Loucy (cell line): ENCODE measurements at regions not wholly inside any gene's neighbourhood (a gene's known extent, or its start where the extent isn't known, plus 50 kb on each side); places are given as distances from the start of the nearest gene placed in this dataset.

Source experiments
- H2AFZ ChIP-seq: fragments of 200-600 bp; sonication (generic); 2 replicates; pipeline ENCODE4 v1.6.0; 2016; ENCODE audit warnings: antibody characterized with exemption, mild to moderate bottlenecking, low read length, moderate library complexity
- H3F3A ChIP-seq: fragments of 200-600 bp; 2 replicates; pipeline ENCODE4 v1.6.0; 2016; ENCODE audit warnings: antibody characterized with exemption, low read depth, mild to moderate bottlenecking
- H3K27me3 ChIP-seq: fragments of 200-600 bp; sonication (generic); 2 replicates; pipeline ENCODE4 v1.6.1; 2014; ENCODE audit warnings: low read length, mild to moderate bottlenecking; ENCODE audit not compliant: insufficient read depth, poor library complexity, severe bottlenecking
- H3K36me3 ChIP-seq: fragments of 200-600 bp; sonication (generic); 2 replicates; pipeline ENCODE4 v1.6.1; 2016; ENCODE audit warnings: low read length; ENCODE audit not compliant: insufficient read depth
- H3K4me1 ChIP-seq: fragments of 200-600 bp; sonication (generic); 2 replicates; pipeline ENCODE4 v1.5.1; 2014; ENCODE audit warnings: low read length, mild to moderate bottlenecking; ENCODE audit not compliant: insufficient read depth, poor library complexity, severe bottlenecking
- H3K4me2 ChIP-seq: fragments of 200-600 bp; sonication (generic); 2 replicates; pipeline ENCODE4 v1.6.0; 2014; ENCODE audit warnings: antibody characterized with exemption, low read length, low read depth, mild to moderate bottlenecking; ENCODE audit not compliant: poor library complexity, severe bottlenecking
- H3K4me3 ChIP-seq: fragments of 200-600 bp; sonication (generic); 2 replicates; pipeline ENCODE4 v1.5.1; 2014; ENCODE audit warnings: low read length, mild to moderate bottlenecking, mixed read lengths; ENCODE audit not compliant: poor library complexity, severe bottlenecking
- H3K79me2 ChIP-seq: fragments of 200-600 bp; sonication (generic); 2 replicates; pipeline ENCODE4 v1.6.1; 2014; ENCODE audit warnings: low read length; ENCODE audit not compliant: insufficient read depth
- H3K9ac ChIP-seq: fragments of 200-600 bp; sonication (generic); 2 replicates; pipeline ENCODE4 v1.6.0; 2014; ENCODE audit warnings: mild to moderate bottlenecking, low read depth, low read length, moderate library complexity; ENCODE audit not compliant: poor library complexity, severe bottlenecking
- H3K9me2 ChIP-seq: fragments of 200-600 bp; sonication (generic); replicated peaks from 2 replicates; pipeline ENCODE4 v1.6.1; 2016; ENCODE audit warnings: low read depth, low read length, mixed read lengths
- H3K9me3 ChIP-seq: fragments of 200-600 bp; sonication (generic); 2 replicates; pipeline ENCODE4 v1.6.1; 2014; ENCODE audit warnings: mild to moderate bottlenecking, antibody characterized with exemption, low read length, low read depth; ENCODE audit not compliant: insufficient read depth
- H4K20me1 ChIP-seq: fragments of 200-600 bp; sonication (generic); 2 replicates; pipeline ENCODE4 v1.6.0; 2014; ENCODE audit warnings: antibody characterized with exemption, low read length, mild to moderate bottlenecking; ENCODE audit not compliant: insufficient read depth, poor library complexity, severe bottlenecking
- CTCF ChIP-seq: fragments of 200-600 bp; sonication (generic); conservative IDR thresholded peaks from 2 replicates; pipeline ENCODE4 v1.5.1; 2014; ENCODE audit warnings: mild to moderate bottlenecking, antibody characterized with exemption, low read length
- EZH2phosphoT487 ChIP-seq: fragments of 200-600 bp; IDR thresholded peaks from 2 replicates; pipeline ENCODE4 v1.6.1; 2018; ENCODE audit warnings: antibody characterized with exemption, mild to moderate bottlenecking, moderate library complexity, borderline replicate concordance

GRCh38 chr5:163807781-163808180 lies 302.4 kb downstream of the MAT2B start:
- Histone ChIP-seq H3K79me2 (no peaks in the 10 kb centered on the region), H2AFZ (no peak overlapping the region), H3K27me3 (no peaks in the 10 kb centered on the region), H4K20me1 (no peaks in the 10 kb centered on the region), H3K4me3 (no peak overlapping the region), H3K36me3 (no peaks in the 10 kb centered on the region), H3K4me2 (no peak overlapping the region), H3K4me1 (no peaks in the 10 kb centered on the region), H3K9me2 (no peaks in the 10 kb centered on the region), H3F3A (no peaks in the 10 kb centered on the region), H3K9me3 (no peaks in the 10 kb centered on the region), H3K9ac (no peak overlapping the region)
- TF ChIP-seq EZH2phosphoT487 (no peak), CTCF (no peak)

- Histone ChIP-seq H3K79me2 (no peaks in the 10 kb centered on the region), H3K9ac (no peak overlapping the region), H3F3A (no peaks in the 10 kb centered on the region), H3K4me2 (no peak overlapping the region), H3K9me2 (no peaks in the 10 kb centered on the region), H3K4me1 (no peaks in the 10 kb centered on the region), H4K20me1 (no peaks in the 10 kb centered on the region), H2AFZ (no peak overlapping the region), H3K36me3 (no peaks in the 10 kb centered on the region), H3K4me3 (no peak overlapping the region), H3K27me3 (no peaks in the 10 kb centered on the region), H3K9me3 (no peaks in the 10 kb centered on the region)
- TF ChIP-seq CTCF: no peak
- no peak for TF ChIP-seq EZH2phosphoT487
Measured at GRCh38 chr5:163809473-163809872, 304.1 kb downstream of the MAT2B start.

- no peaks in the 10 kb centered on the region for H3F3A ChIP-seq
- no peaks in the 10 kb centered on the region for H4K20me1 ChIP-seq
- H3K9me2 ChIP-seq: no peaks in the 10 kb centered on the region
- no peak for TF ChIP-seq EZH2phosphoT487
- no peak for TF ChIP-seq CTCF
- no peak overlapping the region for H2AFZ ChIP-seq
- no peaks in the 10 kb centered on the region for H3K4me1 ChIP-seq
- no peaks in the 10 kb centered on the region for H3K79me2 ChIP-seq
- no peaks in the 10 kb centered on the region for H3K36me3 ChIP-seq
- H3K9me3 ChIP-seq: no peaks in the 10 kb centered on the region
- H3K4me2 ChIP-seq: no peak overlapping the region
- no peak overlapping the region for H3K4me3 ChIP-seq
- H3K27me3 ChIP-seq: no peaks in the 10 kb centered on the region
- no peak overlapping the region for H3K9ac ChIP-seq
Measured at GRCh38 chr5:163813900-163814299, 308.5 kb downstream of the MAT2B start.
